ENCODE measurements at regions not wholly inside any gene's neighbourhood (a gene's known extent, or its start where the extent isn't known, plus 50 kb on each side); places are given as distances from the start of the nearest gene placed in this dataset.
A peak's percentile ranks its signal among the peaks of the same experiment; 100 is the strongest.
"Not testable (repeated sequence)": the region's sequence is repeated elsewhere in the genome, so short reads cannot be mapped to it uniquely, and the experiment has no call there.

GRCh38 chr3:8152821-8153418 lies 348.7 kb upstream of the LMCD1 start:
- peak; percentile 17 for DNase-seq

- no peak for DNase-seq
Measured at GRCh38 chr3:8153800-8154199, 347.8 kb upstream of the LMCD1 start.

- no peak for DNase-seq
Measured at GRCh38 chr3:8154617-8155016, 347.0 kb upstream of the LMCD1 start.

- DNase-seq = no peak
Measured at GRCh38 chr3:8156138-8156537, 345.5 kb upstream of the LMCD1 start.

- no peak for DNase-seq
Measured at GRCh38 chr3:8156831-8157230, 344.8 kb upstream of the LMCD1 start.

GRCh38 chr3:8157640-8158039 lies 344.0 kb upstream of the LMCD1 start:
- no peak for DNase-seq

- no peak for DNase-seq
Measured at GRCh38 chr3:8164145-8164544, 337.5 kb upstream of the LMCD1 start.

GRCh38 chr3:8166014-8166413 lies 335.6 kb upstream of the LMCD1 start:
- no peak for DNase-seq

- DNase-seq = no peak
Measured at GRCh38 chr3:8170971-8171508, 330.6 kb upstream of the LMCD1 start.

GRCh38 chr3:8173892-8174291 lies 327.7 kb upstream of the LMCD1 start:
- DNase-seq = no peak

- not testable (repeated sequence) for DNase-seq
Measured at GRCh38 chr3:8176759-8177483, 324.7 kb upstream of the LMCD1 start.

- not testable (repeated sequence) for DNase-seq
Measured at GRCh38 chr3:8178516-8178915, 323.1 kb upstream of the LMCD1 start.

- DNase-seq = no peak
Measured at GRCh38 chr3:8182904-8183303, 318.7 kb upstream of the LMCD1 start.

- no peak for DNase-seq
Measured at GRCh38 chr3:8183627-8184026, 318.0 kb upstream of the LMCD1 start.

GRCh38 chr3:8186213-8186612 lies 315.4 kb upstream of the LMCD1 start:
- DNase-seq = no peak

- DNase-seq = no peak
Measured at GRCh38 chr3:8187996-8188395, 313.6 kb upstream of the LMCD1 start.

GRCh38 chr3:8189051-8189450 lies 312.6 kb upstream of the LMCD1 start:
- no peak for DNase-seq

- DNase-seq = no peak
Measured at GRCh38 chr3:8191406-8191805, 310.2 kb upstream of the LMCD1 start.

- DNase-seq = no peak
Measured at GRCh38 chr3:8197384-8197783, 304.2 kb upstream of the LMCD1 start.

GRCh38 chr3:8198605-8199004 lies 303.0 kb upstream of the LMCD1 start:
- DNase-seq = no peak

GRCh38 chr3:8200996-8201395 lies 300.6 kb upstream of the LMCD1 start:
- DNase-seq = no peak

GRCh38 chr3:8201886-8202285 lies 299.7 kb upstream of the LMCD1 start:
- peak; percentile 81 for DNase-seq

GRCh38 chr3:8204331-8204730 lies 297.3 kb upstream of the LMCD1 start:
- DNase-seq = no peak

- DNase-seq = peak; percentile 91
Measured at GRCh38 chr3:8204853-8205650, 296.6 kb upstream of the LMCD1 start.
